ENCODE measurements at regions not wholly inside any gene's neighbourhood (a gene's known extent, or its start where the extent isn't known, plus 50 kb on each side); places are given as distances from the start of the nearest gene placed in this dataset.

- Mint-ChIP-seq H3K27me3 (no peaks in the 10 kb centered on the region), H3K9me3 (peaks cover 0 to 2% (median 0%) of the 10 kb centered on the region in 7 donors), H3K4me3 (no peak overlapping the region), H3K27ac (no peak overlapping the region), H3K4me1 (no peaks in the 10 kb centered on the region), H3K36me3 (no peaks in the 10 kb centered on the region)
- H3K9me3 ChIP-seq (ENCODE audit: control insufficient read depth in 2 of 2, low read length in 2 of 2): no peaks in the 10 kb centered on the region
- no peaks in the 10 kb centered on the region for H3K36me3 ChIP-seq (ENCODE audit: control insufficient read depth, insufficient read depth, low read length)
- ATAC-seq (ENCODE audit: low read depth in 2 of 2) (no peak), DNase-seq (no peak)
- H3K4me1 ChIP-seq (ENCODE audit: control insufficient read depth, insufficient read depth, low read length, poor library complexity, severe bottlenecking): no peaks in the 10 kb centered on the region
- no peak overlapping the region for H3K4me3 ChIP-seq (ENCODE audit: low read depth, low read length)
- H3K27me3 ChIP-seq (ENCODE audit: control insufficient read depth, insufficient read depth, low read length): no peaks in the 10 kb centered on the region
- no peak overlapping the region for H3K27ac ChIP-seq (ENCODE audit: insufficient read depth, low read length, poor library complexity, severe bottlenecking)
Measured at GRCh38 chr18:34650121-34650545, 60.0 kb upstream of the DTNA start.

DNA sequence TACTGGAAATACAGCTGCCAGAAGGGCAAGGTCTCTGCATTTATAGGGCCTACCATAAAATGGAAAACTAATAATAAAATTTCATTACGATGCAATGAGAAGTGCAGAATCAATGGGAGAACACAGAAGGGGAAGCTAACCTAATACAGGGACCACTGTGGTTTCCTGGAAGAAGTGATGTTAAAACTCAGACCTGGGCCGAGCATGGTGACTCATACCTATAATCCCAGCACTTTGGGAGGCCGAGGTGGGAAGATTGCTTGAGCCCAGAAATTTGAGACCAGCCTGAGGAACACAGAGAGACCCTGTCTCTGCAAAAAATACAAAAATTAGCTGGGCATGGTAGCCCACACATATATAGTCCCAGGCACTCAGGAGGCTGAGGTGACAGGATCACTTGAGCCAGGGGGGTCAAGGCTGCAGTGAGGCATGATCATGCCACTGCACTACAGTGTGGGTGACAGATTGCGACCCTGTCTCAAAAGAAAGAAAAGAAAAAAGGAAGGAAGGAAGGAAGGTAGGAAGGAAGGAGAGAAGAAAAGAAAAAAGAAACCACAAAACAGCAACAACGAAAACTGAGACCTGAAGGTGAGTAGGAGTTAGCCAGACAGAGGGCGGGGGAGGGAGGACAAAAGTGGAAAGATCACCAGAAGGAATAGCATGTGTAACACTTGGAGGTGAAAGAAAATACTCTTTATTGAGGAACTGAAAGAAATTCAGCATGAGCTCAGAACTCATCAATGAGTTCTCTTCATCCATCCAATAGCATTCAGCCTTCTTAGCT lies 58.3 kb upstream of the DTNA start:
- Mint-ChIP-seq H3K36me3 (no peaks in the 10 kb centered on the region), H3K9me3 (peaks cover 0 to 2% (median 0%) of the 10 kb centered on the region in 7 donors), H3K27ac (no peak overlapping the region), H3K4me3 (no peak overlapping the region), H3K4me1 (no peaks in the 10 kb centered on the region), H3K27me3 (no peaks in the 10 kb centered on the region)
- no peak overlapping the region for H3K4me3 ChIP-seq (ENCODE audit: low read depth, low read length)
- ATAC-seq (ENCODE audit: low read depth in 2 of 2) (no peak), DNase-seq (no peak)
- H3K9me3 ChIP-seq (ENCODE audit: control insufficient read depth in 2 of 2, low read length in 2 of 2): no peaks in the 10 kb centered on the region
- no peaks in the 10 kb centered on the region for H3K36me3 ChIP-seq (ENCODE audit: control insufficient read depth, insufficient read depth, low read length)
- H3K27ac ChIP-seq (ENCODE audit: insufficient read depth, low read length, poor library complexity, severe bottlenecking): no peak overlapping the region
- no peaks in the 10 kb centered on the region for H3K4me1 ChIP-seq (ENCODE audit: control insufficient read depth, insufficient read depth, low read length, poor library complexity, severe bottlenecking)
- H3K27me3 ChIP-seq (ENCODE audit: control insufficient read depth, insufficient read depth, low read length): no peaks in the 10 kb centered on the region

GRCh38 chr18:34655131-34655530 lies 55.0 kb upstream of the DTNA start:
- DNase-seq (no peak), ATAC-seq (ENCODE audit: low read depth in 2 of 2) (no peak)
- no peak overlapping the region for H3K4me3 ChIP-seq (ENCODE audit: low read depth, low read length)
- no peaks in the 10 kb centered on the region for H3K36me3 Mint-ChIP-seq
- H3K9me3 ChIP-seq (ENCODE audit: control insufficient read depth in 2 of 2, low read length in 2 of 2): no peaks in the 10 kb centered on the region
- no peaks in the 10 kb centered on the region for H3K4me1 ChIP-seq (ENCODE audit: control insufficient read depth, insufficient read depth, low read length, poor library complexity, severe bottlenecking)
- H3K36me3 ChIP-seq (ENCODE audit: control insufficient read depth, insufficient read depth, low read length): no peaks in the 10 kb centered on the region
- peaks cover 0 to 2% (median 0%) of the 10 kb centered on the region in 7 donors for H3K9me3 Mint-ChIP-seq
- no peaks in the 10 kb centered on the region for H3K27me3 Mint-ChIP-seq
- H3K4me1 Mint-ChIP-seq: no peaks in the 10 kb centered on the region
- no peak overlapping the region for H3K27ac Mint-ChIP-seq
- no peak overlapping the region for H3K27ac ChIP-seq (ENCODE audit: insufficient read depth, low read length, poor library complexity, severe bottlenecking)
- H3K4me3 Mint-ChIP-seq: no peak overlapping the region
- H3K27me3 ChIP-seq (ENCODE audit: control insufficient read depth, insufficient read depth, low read length): no peaks in the 10 kb centered on the region

GRCh38 chr18:34657860-34658500 lies 52.1 kb upstream of the DTNA start:
- H3K36me3 Mint-ChIP-seq: no peaks in the 10 kb centered on the region
- no peak overlapping the region for H3K27ac ChIP-seq (ENCODE audit: insufficient read depth, low read length, poor library complexity, severe bottlenecking)
- H3K27ac Mint-ChIP-seq: no peak overlapping the region
- no peak overlapping the region for H3K4me3 Mint-ChIP-seq
- H3K9me3 Mint-ChIP-seq: peaks cover 0 to 7% (median 0%) of the 10 kb centered on the region in 7 donors
- no peak for DNase-seq
- H3K4me3 ChIP-seq (ENCODE audit: low read depth, low read length): no peak overlapping the region
- no peaks in the 10 kb centered on the region for H3K9me3 ChIP-seq (ENCODE audit: control insufficient read depth in 2 of 2, low read length in 2 of 2)
- ATAC-seq (ENCODE audit: low read depth in 2 of 2): no peak
- H3K36me3 ChIP-seq (ENCODE audit: control insufficient read depth, insufficient read depth, low read length): no peaks in the 10 kb centered on the region
- no peaks in the 10 kb centered on the region for H3K4me1 Mint-ChIP-seq
- H3K27me3 Mint-ChIP-seq: no peaks in the 10 kb centered on the region
- no peaks in the 10 kb centered on the region for H3K27me3 ChIP-seq (ENCODE audit: control insufficient read depth, insufficient read depth, low read length)
- H3K4me1 ChIP-seq (ENCODE audit: control insufficient read depth, insufficient read depth, low read length, poor library complexity, severe bottlenecking): no peaks in the 10 kb centered on the region

GRCh38 chr18:34659579-34660517 lies 50.2 kb upstream of the DTNA start:
- Mint-ChIP-seq H3K4me3 (no peak overlapping the region), H3K36me3 (no peaks in the 10 kb centered on the region), H3K27me3 (no peaks in the 10 kb centered on the region), H3K27ac (no peak overlapping the region), H3K9me3 (peaks cover 0 to 7% (median 0%) of the 10 kb centered on the region in 7 donors), H3K4me1 (no peaks in the 10 kb centered on the region)
- no peaks in the 10 kb centered on the region for H3K4me1 ChIP-seq (ENCODE audit: control insufficient read depth, insufficient read depth, low read length, poor library complexity, severe bottlenecking)
- no peak overlapping the region for H3K4me3 ChIP-seq (ENCODE audit: low read depth, low read length)
- H3K27me3 ChIP-seq (ENCODE audit: control insufficient read depth, insufficient read depth, low read length): no peaks in the 10 kb centered on the region
- H3K36me3 ChIP-seq (ENCODE audit: control insufficient read depth, insufficient read depth, low read length): no peaks in the 10 kb centered on the region
- DNase-seq (no peak), ATAC-seq (ENCODE audit: low read depth in 2 of 2) (no peak)
- H3K9me3 ChIP-seq (ENCODE audit: control insufficient read depth in 2 of 2, low read length in 2 of 2): no peaks in the 10 kb centered on the region
- H3K27ac ChIP-seq (ENCODE audit: insufficient read depth, low read length, poor library complexity, severe bottlenecking): no peak overlapping the region

Measured in CD4-positive, CD25-positive, alpha-beta regulatory T cell (primary cell).